Uterus (tissue), 2 donors: ENCODE measurements at regions not wholly inside any gene's neighbourhood (a gene's known extent, or its start where the extent isn't known, plus 50 kb on each side); places are given as distances from the start of the nearest gene placed in this dataset.

Experiments
- CTCF ChIP-seq, 4 experiments: fragments of 200-600 bp in 2 of 4; fragments of 450-650 bp in 2 of 4; sonication (generic) in 2 of 4; IDR thresholded peaks; one replicate each; pipeline ENCODE4 v1.5.1; 2016 to 2019; ENCODE audit warnings: antibody characterized with exemption in 4 of 4, mild to moderate bottlenecking in 2 of 4, moderate library complexity in 1 of 4
- POLR2A ChIP-seq, 2 donors: fragments of 450-650 bp; IDR thresholded peaks; one replicate each; pipeline ENCODE4 v1.6.1; 2016; ENCODE audit warnings: antibody characterized with exemption in 2 of 2, mild to moderate bottlenecking in 1 of 2, moderate library complexity in 1 of 2

DNA sequence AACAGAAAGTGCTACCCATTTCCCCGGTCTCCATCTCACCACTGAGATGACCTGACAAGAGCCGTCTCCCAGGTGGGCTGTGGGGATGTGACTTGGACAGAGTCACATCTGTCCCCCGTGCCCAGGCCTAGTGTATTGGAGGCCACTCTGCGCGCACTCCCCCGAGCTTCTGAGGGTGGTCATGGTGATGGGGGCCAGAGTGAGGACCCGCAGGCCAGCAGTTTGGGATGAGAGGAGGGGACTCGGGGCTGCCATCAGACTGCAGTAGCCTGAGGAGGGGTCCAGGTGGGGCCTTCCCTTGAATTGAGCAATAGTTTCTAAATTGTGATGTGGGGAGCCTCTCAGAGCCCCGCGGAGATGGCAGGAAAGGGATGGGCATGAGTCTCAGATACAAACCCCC lies 852.6 kb downstream of the TBC1D22A start:
- TF ChIP-seq CTCF (IDR thresholded peaks at IDR 0.05), result no peak
- TF ChIP-seq POLR2A (IDR thresholded peaks at IDR 0.05), result no peak
